ENCODE measurements at regions not wholly inside any gene's neighbourhood (a gene's known extent, or its start where the extent isn't known, plus 50 kb on each side); places are given as distances from the start of the nearest gene placed in this dataset.

DNA sequence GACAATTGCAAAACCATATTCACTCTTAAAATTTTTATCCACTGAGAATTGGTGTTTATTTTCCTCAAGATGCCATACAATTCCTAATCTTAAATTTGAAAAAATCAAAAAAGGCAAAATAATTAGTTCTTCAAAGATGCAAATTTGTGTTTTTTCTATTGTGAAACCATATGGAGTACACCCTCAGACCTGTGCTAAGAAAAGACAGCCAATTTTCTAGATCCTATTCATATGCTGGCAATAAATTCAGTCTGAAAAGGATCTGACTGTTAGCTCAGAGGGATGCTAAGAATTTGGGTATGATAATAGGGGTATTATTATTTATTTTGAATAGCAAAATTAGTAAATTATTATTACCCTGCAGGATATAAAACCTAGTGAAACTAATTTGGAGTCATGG is 476.9 kb upstream of the SYT1 start:
- no peaks in the 10 kb centered on the region for H3K27me3 ChIP-seq (ENCODE audit: control insufficient read depth in 1 of 2, insufficient read depth in 2 of 2, low read length in 2 of 2)
- H3K4me3 ChIP-seq (ENCODE audit: low read length) = no peak overlapping the region
- DNase-seq (no peak), ATAC-seq (ENCODE audit: poor library complexity) (no peak)
- Mint-ChIP-seq H3K27me3 (no peaks in the 10 kb centered on the region), H3K4me1 (ENCODE audit: low read depth) (no peaks in the 10 kb centered on the region), H3K27ac (no peak overlapping the region), H3K36me3 (ENCODE audit: low read depth) (no peaks in the 10 kb centered on the region), H3K4me3 (no peak overlapping the region), H3K9me3 (peaks cover 4% of the 10 kb centered on the region)
- ChIA-PET CTCF (no interaction called here), POLR2A (no interaction called here)
- TF ChIP-seq, protein P1, sequence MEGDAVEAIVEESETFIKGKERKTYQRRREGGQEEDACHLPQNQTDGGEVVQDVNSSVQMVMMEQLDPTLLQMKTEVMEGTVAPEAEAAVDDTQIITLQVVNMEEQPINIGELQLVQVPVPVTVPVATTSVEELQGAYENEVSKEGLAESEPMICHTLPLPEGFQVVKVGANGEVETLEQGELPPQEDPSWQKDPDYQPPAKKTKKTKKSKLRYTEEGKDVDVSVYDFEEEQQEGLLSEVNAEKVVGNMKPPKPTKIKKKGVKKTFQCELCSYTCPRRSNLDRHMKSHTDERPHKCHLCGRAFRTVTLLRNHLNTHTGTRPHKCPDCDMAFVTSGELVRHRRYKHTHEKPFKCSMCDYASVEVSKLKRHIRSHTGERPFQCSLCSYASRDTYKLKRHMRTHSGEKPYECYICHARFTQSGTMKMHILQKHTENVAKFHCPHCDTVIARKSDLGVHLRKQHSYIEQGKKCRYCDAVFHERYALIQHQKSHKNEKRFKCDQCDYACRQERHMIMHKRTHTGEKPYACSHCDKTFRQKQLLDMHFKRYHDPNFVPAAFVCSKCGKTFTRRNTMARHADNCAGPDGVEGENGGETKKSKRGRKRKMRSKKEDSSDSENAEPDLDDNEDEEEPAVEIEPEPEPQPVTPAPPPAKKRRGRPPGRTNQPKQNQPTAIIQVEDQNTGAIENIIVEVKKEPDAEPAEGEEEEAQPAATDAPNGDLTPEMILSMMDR (IDR thresholded peaks at IDR 0.05) = no peak
- no peaks in the 10 kb centered on the region for H3K4me1 ChIP-seq (ENCODE audit: insufficient read depth, low read length)
- H3K36me3 ChIP-seq (ENCODE audit: insufficient read depth, low read length) = no peaks in the 10 kb centered on the region
- no peak overlapping the region for H3K27ac ChIP-seq (ENCODE audit: low read depth in 1 of 2, low read length in 2 of 2)
- intact Hi-C loops (cut with DNase I, micrococcal nuclease) = no loop called here
- no peaks in the 10 kb centered on the region for H3K9me3 ChIP-seq (ENCODE audit: control insufficient read depth in 1 of 2, insufficient read depth in 1 of 2, low read length in 2 of 2)

DNA sequence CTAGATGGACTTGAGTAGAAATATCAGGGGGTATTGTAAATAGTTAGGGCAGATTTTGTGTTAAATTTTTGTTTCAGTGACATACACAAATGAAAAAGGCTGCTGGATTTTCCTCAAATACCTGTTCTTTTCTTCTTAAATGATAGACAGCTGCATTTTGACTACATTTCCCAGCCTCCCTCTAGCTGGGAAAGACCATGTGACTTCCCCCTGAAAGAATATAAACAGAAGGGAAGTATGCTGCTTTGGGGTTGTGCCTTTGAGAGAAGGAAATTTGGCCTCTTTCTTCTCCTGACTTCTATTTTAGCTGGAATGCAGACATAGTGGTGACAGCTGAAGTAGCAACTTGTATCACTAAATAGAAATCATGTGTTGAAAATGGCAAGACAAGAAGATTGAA is 476.1 kb upstream of the SYT1 start:
- no peaks in the 10 kb centered on the region for H3K4me1 Mint-ChIP-seq (ENCODE audit: low read depth)
- CTCF ChIA-PET = no interaction called here

DNA sequence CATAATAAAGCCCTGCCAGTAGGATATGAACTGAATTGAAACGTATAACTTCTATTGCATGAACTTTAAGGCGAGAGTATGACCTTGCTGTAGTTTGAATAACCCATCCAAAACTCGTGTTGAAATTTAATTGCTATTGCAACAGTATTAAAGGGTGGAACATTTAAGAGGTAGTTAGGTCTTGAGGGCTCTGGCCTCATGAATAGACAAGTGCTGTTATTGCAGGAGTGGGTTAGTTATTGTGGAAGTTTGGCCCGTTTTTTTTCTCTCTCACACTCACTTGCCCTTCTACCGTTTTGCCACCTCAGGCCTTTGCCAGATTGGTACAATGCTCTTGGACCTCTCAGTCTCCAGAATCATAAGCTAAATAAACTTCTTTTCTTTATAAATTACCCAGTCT is 473.7 kb upstream of the SYT1 start:
- CTCF ChIA-PET = no interaction called here
- Histone ChIP-seq H3K4me1 (ENCODE audit: insufficient read depth, low read length) (no peaks in the 10 kb centered on the region), H3K4me3 (ENCODE audit: low read length) (no peak overlapping the region), H3K9me3 (ENCODE audit: control insufficient read depth in 1 of 2, insufficient read depth in 1 of 2, low read length in 2 of 2) (no peaks in the 10 kb centered on the region), H3K27me3 (ENCODE audit: control insufficient read depth in 1 of 2, insufficient read depth in 2 of 2, low read length in 2 of 2) (no peaks in the 10 kb centered on the region), H3K36me3 (ENCODE audit: insufficient read depth, low read length) (no peaks in the 10 kb centered on the region), H3K27ac (ENCODE audit: low read depth in 1 of 2, low read length in 2 of 2) (no peak overlapping the region)
- intact Hi-C loops (cut with DNase I, micrococcal nuclease) = no loop called here
- POLR2A ChIA-PET = no interaction called here
- Mint-ChIP-seq H3K4me1 (ENCODE audit: low read depth) (no peaks in the 10 kb centered on the region), H3K27me3 (no peaks in the 10 kb centered on the region), H3K9me3 (peaks cover 5% of the 10 kb centered on the region), H3K4me3 (no peak overlapping the region), H3K27ac (no peak overlapping the region), H3K36me3 (ENCODE audit: low read depth) (no peaks in the 10 kb centered on the region)
- ATAC-seq (ENCODE audit: poor library complexity) (no peak), DNase-seq (no peak)
- TF ChIP-seq, protein P1 (IDR thresholded peaks at IDR 0.05) = no peak

More for the DNA sequence above, 476.1 kb upstream of the SYT1 start:
- H3K9me3 Mint-ChIP-seq = peaks cover 4% of the 10 kb centered on the region
- Histone ChIP-seq H3K36me3 (ENCODE audit: insufficient read depth, low read length) (no peaks in the 10 kb centered on the region), H3K27me3 (ENCODE audit: control insufficient read depth in 1 of 2, insufficient read depth in 2 of 2, low read length in 2 of 2) (no peaks in the 10 kb centered on the region), H3K4me3 (ENCODE audit: low read length) (no peak overlapping the region), H3K9me3 (ENCODE audit: control insufficient read depth in 1 of 2, insufficient read depth in 1 of 2, low read length in 2 of 2) (no peaks in the 10 kb centered on the region), H3K4me1 (ENCODE audit: insufficient read depth, low read length) (no peaks in the 10 kb centered on the region), H3K27ac (ENCODE audit: low read depth in 1 of 2, low read length in 2 of 2) (no peak overlapping the region)
- POLR2A ChIA-PET = no interaction called here
- H3K36me3 Mint-ChIP-seq (ENCODE audit: low read depth) = no peaks in the 10 kb centered on the region
- intact Hi-C loops (cut with DNase I, micrococcal nuclease) = no loop called here
- no peaks in the 10 kb centered on the region for H3K27me3 Mint-ChIP-seq
- H3K27ac Mint-ChIP-seq = no peak overlapping the region
- no peak overlapping the region for H3K4me3 Mint-ChIP-seq
- DNase-seq (no peak), ATAC-seq (ENCODE audit: poor library complexity) (no peak)
- TF ChIP-seq, protein P1 (IDR thresholded peaks at IDR 0.05) = no peak
